Neural crest cell (in vitro differentiated cells): ENCODE measurements at regions not wholly inside any gene's neighbourhood (a gene's known extent, or its start where the extent isn't known, plus 50 kb on each side); places are given as distances from the start of the nearest gene placed in this dataset.

Source experiments
- DNase-seq: peaks from one replicate; pipeline ENCODE4 v3.0.0; 2021; ENCODE audit warnings: low read depth, mixed read lengths, low spot score
- H3K27ac Mint-ChIP-seq: one replicate; pipeline ENCODE4 v1.8.0; 2021; ENCODE audit warnings: mild to moderate bottlenecking, mixed read lengths; ENCODE audit not compliant: unreplicated experiment
- H3K27me3 Mint-ChIP-seq: 2 replicates; pipeline ENCODE4 v1.8.0; 2021; ENCODE audit warnings: low read depth, mild to moderate bottlenecking, mixed read lengths
- H3K36me3 Mint-ChIP-seq: 2 replicates; pipeline ENCODE4 v1.8.0; 2021; ENCODE audit warnings: low read depth, mild to moderate bottlenecking, mixed read lengths
- H3K4me1 Mint-ChIP-seq: 2 replicates; pipeline ENCODE4 v1.8.0; 2021; ENCODE audit warnings: mixed read lengths
- H3K4me3 Mint-ChIP-seq: one replicate; pipeline ENCODE4 v1.8.0; 2021; ENCODE audit warnings: mild to moderate bottlenecking, mixed read lengths
- H3K9me3 Mint-ChIP-seq: 2 replicates; pipeline ENCODE4 v1.8.0; 2021; ENCODE audit warnings: mixed read lengths
- TF ChIP-seq, protein P1 (sequence below): fragments of 200-600 bp; sonication (generic); conservative IDR thresholded peaks from 2 replicates; pipeline ENCODE4 v1.5.0; 2021; ENCODE audit warnings: antibody characterized with exemption, mild to moderate bottlenecking

- Mint-ChIP-seq H3K27ac (no peak overlapping the region), H3K4me3 (no peak overlapping the region), H3K9me3 (no peaks in the 10 kb centered on the region), H3K4me1 (peaks cover 11% of the 10 kb centered on the region), H3K36me3 (no peaks in the 10 kb centered on the region), H3K27me3 (peaks cover 11% of the 10 kb centered on the region)
- DNase-seq, result no peak
- TF ChIP-seq, protein P1, sequence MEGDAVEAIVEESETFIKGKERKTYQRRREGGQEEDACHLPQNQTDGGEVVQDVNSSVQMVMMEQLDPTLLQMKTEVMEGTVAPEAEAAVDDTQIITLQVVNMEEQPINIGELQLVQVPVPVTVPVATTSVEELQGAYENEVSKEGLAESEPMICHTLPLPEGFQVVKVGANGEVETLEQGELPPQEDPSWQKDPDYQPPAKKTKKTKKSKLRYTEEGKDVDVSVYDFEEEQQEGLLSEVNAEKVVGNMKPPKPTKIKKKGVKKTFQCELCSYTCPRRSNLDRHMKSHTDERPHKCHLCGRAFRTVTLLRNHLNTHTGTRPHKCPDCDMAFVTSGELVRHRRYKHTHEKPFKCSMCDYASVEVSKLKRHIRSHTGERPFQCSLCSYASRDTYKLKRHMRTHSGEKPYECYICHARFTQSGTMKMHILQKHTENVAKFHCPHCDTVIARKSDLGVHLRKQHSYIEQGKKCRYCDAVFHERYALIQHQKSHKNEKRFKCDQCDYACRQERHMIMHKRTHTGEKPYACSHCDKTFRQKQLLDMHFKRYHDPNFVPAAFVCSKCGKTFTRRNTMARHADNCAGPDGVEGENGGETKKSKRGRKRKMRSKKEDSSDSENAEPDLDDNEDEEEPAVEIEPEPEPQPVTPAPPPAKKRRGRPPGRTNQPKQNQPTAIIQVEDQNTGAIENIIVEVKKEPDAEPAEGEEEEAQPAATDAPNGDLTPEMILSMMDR, result no peak
Observed at GRCh38 chr18:39834636-39835035, 2120.4 kb upstream of the PIK3C3 start.

DNA sequence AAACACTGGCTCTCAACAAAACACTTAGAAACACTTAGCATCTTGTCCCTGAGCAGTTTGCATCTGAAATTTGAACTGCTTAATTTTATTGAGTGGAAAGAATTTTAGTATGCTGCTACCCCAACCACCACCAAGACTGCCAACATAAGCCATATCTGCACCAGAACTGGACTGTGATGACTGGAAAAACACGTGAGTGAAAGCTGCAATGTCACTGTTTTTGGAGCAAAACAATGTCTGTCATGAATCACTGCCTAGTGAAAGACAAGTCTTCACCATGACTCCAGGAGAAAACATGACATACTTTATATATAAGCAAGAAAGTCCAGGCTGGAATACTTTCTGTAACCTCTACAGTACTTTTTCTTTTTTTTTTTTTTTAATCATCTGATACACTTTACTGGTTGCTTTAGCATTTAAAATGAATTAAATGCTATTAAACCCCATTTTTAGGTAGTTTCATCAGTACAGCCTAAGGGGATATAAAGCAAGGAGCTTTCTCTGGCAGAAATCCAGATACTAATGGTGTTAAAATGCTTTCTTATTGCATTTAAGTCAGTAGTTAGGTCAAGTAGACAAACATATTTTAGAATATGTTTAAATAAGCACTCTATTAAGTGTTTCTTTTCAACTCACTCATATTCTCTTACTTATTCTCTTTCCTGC is 2129.4 kb upstream of the PIK3C3 start:
- Mint-ChIP-seq H3K4me3 (no peak overlapping the region), H3K27me3 (peaks cover 3% of the 10 kb centered on the region), H3K9me3 (no peaks in the 10 kb centered on the region), H3K27ac (no peak overlapping the region), H3K36me3 (no peaks in the 10 kb centered on the region), H3K4me1 (peaks cover 5% of the 10 kb centered on the region)
- no peak for DNase-seq
- TF ChIP-seq, protein P1, result no peak

DNA sequence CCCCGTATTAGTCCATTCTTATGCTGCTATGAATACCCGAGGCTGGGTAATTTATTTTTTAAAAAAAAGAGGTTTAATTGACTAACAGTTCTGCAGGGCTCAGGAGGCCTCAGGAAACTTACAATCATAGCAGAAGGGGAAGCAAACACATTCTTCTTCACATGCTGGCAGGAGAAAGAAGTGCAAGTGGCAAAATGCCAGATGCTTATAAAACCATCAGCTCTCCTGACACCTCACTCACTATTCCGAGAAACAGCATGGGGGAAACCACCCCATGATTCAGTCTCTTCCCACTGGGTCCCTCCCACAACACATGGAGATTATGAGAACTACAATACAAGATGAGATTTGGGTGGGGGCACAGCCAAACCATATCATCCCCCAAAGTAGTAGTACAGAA is 2148.5 kb upstream of the PIK3C3 start:
- TF ChIP-seq, protein P1, result no peak
- Mint-ChIP-seq H3K27ac (no peak overlapping the region), H3K4me3 (no peak overlapping the region), H3K36me3 (peaks cover 8% of the 10 kb centered on the region), H3K9me3 (peaks cover 11% of the 10 kb centered on the region), H3K4me1 (no peaks in the 10 kb centered on the region), H3K27me3 (no peaks in the 10 kb centered on the region)
- DNase-seq, result no peak

DNA sequence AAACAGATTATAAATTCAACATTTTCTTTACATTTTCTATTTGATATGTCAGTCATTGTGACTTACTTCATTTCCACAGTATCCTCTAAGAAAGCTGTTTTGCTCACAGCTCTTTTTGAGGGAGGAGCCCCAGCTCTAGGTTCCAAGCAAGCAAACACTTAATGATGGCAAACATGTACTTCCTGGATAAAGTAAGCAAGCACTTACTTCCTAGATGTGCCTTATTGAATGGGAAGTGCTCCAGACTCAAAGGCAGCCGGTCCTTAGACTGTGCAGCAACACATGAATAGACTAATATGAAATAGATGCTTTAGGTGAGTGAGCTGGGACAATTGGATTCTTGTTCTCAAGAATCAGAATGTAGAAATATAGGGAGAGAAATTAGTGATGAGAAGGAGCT is 2149.8 kb upstream of the PIK3C3 start:
- Mint-ChIP-seq H3K4me3 (no peak overlapping the region), H3K9me3 (peaks cover 8% of the 10 kb centered on the region), H3K36me3 (peaks cover 2% of the 10 kb centered on the region), H3K27me3 (no peaks in the 10 kb centered on the region), H3K4me1 (peaks cover 1% of the 10 kb centered on the region), H3K27ac (no peak overlapping the region)
- TF ChIP-seq, protein P1, result no peak
- no peak for DNase-seq

DNA sequence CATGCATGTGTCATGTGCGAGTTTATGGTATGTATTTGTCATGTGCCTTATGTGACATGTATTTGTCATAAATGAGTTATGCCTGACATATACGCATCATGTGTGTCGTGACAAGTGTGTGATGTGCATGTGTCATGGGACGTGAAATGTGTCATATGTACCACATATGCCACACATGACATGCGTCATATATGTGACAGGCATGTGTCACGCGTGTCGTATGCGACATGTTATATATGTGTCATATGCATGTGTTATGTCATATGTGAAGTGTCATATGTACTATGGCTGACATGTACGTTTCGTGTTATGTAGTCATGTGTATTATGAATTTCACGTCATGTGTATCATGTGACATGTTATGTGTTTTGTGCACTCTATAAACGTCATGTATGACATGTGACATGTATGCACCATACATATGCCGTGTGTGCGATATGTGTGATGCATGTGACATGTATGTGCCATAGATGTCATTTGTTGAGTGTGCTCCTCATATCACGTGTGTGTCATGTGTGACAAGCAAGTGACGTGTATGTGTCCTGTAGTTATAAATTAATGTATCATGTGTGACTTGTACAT is 2152.3 kb upstream of the PIK3C3 start:
- no peak overlapping the region for H3K4me3 Mint-ChIP-seq
- H3K9me3 Mint-ChIP-seq, result peaks cover 8% of the 10 kb centered on the region

More for the DNA sequence above, 2152.3 kb upstream of the PIK3C3 start:
- Mint-ChIP-seq H3K27ac (no peak overlapping the region), H3K27me3 (no peaks in the 10 kb centered on the region), H3K4me1 (peaks cover 12% of the 10 kb centered on the region), H3K36me3 (peaks cover 2% of the 10 kb centered on the region)
- TF ChIP-seq, protein P1, result no peak
- DNase-seq, result no peak
